ENCODE measurements at regions not wholly inside any gene's neighbourhood (a gene's known extent, or its start where the extent isn't known, plus 50 kb on each side); places are given as distances from the start of the nearest gene placed in this dataset.

GRCh38 chr4:102180046-102180445, 165.2 kb downstream of the SLC39A8 start:
- TF ChIP-seq EZH2 (IDR thresholded peaks at IDR 0.05; ENCODE audit: borderline replicate concordance) (no peak), CTCF (IDR thresholded peaks at IDR 0.05; ENCODE audit: poor library complexity) (no peak), EZH2phosphoT487 (IDR thresholded peaks at IDR 0.05; ENCODE audit: low read depth, severe bottlenecking, unreplicated experiment) (no peak)
